SU-DHL-6 (cell line): ENCODE measurements at regions not wholly inside any gene's neighbourhood (a gene's known extent, or its start where the extent isn't known, plus 50 kb on each side); places are given as distances from the start of the nearest gene placed in this dataset.

ENCODE experiments used
- H2AFZ ChIP-seq: fragments of 200-600 bp; sonication (generic); 2 replicates; pipeline ENCODE4 v1.6.1; 2014; ENCODE audit warnings: low read depth, mild to moderate bottlenecking, moderate library complexity, mixed read lengths, antibody characterized with exemption, low read length; ENCODE audit not compliant: severe bottlenecking
- H3F3A ChIP-seq: fragments of 200-600 bp; shearing (Covaris generic); 2 replicates; pipeline ENCODE4 v1.6.0; 2016; ENCODE audit warnings: antibody characterized with exemption, mild to moderate bottlenecking; ENCODE audit not compliant: insufficient read depth
- H3K27ac ChIP-seq: fragments of 200-600 bp; sonication (generic); 2 replicates; pipeline ENCODE4 v1.5.1; 2016; ENCODE audit warnings: low read depth, mild to moderate bottlenecking, low read length, moderate library complexity, mixed read lengths
- H3K27me3 ChIP-seq: fragments of 200-600 bp; sonication (generic), shearing (Covaris generic); 2 replicates; pipeline ENCODE4 v1.6.0; 2014; ENCODE audit warnings: mild to moderate bottlenecking, low read length
- H3K36me3 ChIP-seq: fragments of 200-600 bp; sonication (generic); 2 replicates; pipeline ENCODE4 v1.6.1; 2014; ENCODE audit warnings: mild to moderate bottlenecking, low read length, mixed read lengths
- H3K4me2 ChIP-seq: fragments of 300-600, 200-600 bp; shearing (Covaris generic), sonication (generic); 2 replicates; pipeline ENCODE4 v1.6.0; 2014; ENCODE audit warnings: low read length, low read depth, mild to moderate bottlenecking; ENCODE audit not compliant: poor library complexity, severe bottlenecking
- H3K4me3 ChIP-seq: fragments of 200-600 bp; sonication (generic); 2 replicates; pipeline ENCODE4 v1.5.1; 2014; ENCODE audit warnings: antibody characterized with exemption, low read length, mild to moderate bottlenecking, mixed read lengths; ENCODE audit not compliant: insufficient read depth, poor library complexity, severe bottlenecking
- H3K79me2 ChIP-seq: fragments of 200-600 bp; sonication (generic); 2 replicates; pipeline ENCODE4 v1.6.1; 2014; ENCODE audit warnings: mild to moderate bottlenecking, low read length, moderate library complexity; ENCODE audit not compliant: insufficient read depth
- H3K9ac ChIP-seq: fragments of 200-600 bp; sonication (generic); 2 replicates; pipeline ENCODE4 v1.7.0; 2014; ENCODE audit warnings: mild to moderate bottlenecking, low read length
- H3K9me2 ChIP-seq: fragments of 200-600 bp; sonication (generic); replicated peaks from 2 replicates; pipeline ENCODE4 v1.6.1; 2014; ENCODE audit warnings: low read length; ENCODE audit not compliant: insufficient read depth
- H3K9me3 ChIP-seq: fragments of 200-600 bp; sonication (generic); 2 replicates; pipeline ENCODE4 v1.6.1; 2014; ENCODE audit warnings: low read length, mixed read lengths; ENCODE audit not compliant: insufficient read depth
- H4K20me1 ChIP-seq: fragments of 200-600 bp; sonication (generic); 2 replicates; pipeline ENCODE4 v1.6.1; 2014; ENCODE audit warnings: low read depth, mild to moderate bottlenecking, antibody characterized with exemption, low read length, moderate library complexity, mixed read lengths
- CTCF ChIP-seq: fragments of 200-600 bp; sonication (generic); IDR thresholded peaks from one replicate; pipeline ENCODE4 v1.5.1; 2017; ENCODE audit warnings: antibody characterized with exemption, mild to moderate bottlenecking, low read length, moderate library complexity; ENCODE audit not compliant: insufficient read depth, poor library complexity, severe bottlenecking
- EZH2phosphoT487 ChIP-seq: fragments of 200-600 bp; sonication (generic), shearing (Covaris generic); conservative IDR thresholded peaks from 2 replicates; pipeline ENCODE4 v1.6.1; 2018; ENCODE audit warnings: mild to moderate bottlenecking, antibody characterized with exemption, low read length, moderate library complexity, mixed read lengths

GRCh38 chr15:77702211-77702957, 69.7 kb upstream of the LINGO1 start:
- no peak overlapping the region for H3K4me2 ChIP-seq
- H2AFZ ChIP-seq: no peak overlapping the region
- H4K20me1 ChIP-seq: no peaks in the 10 kb centered on the region
- no peak overlapping the region for H3K4me3 ChIP-seq
- no peaks in the 10 kb centered on the region for H3K9me2 ChIP-seq
- no peak overlapping the region for H3K9ac ChIP-seq
- H3K9me3 ChIP-seq: peaks cover 7% of the 10 kb centered on the region; the same call in 1 of the 2 replicates
- H3K79me2 ChIP-seq: no peaks in the 10 kb centered on the region
- H3K36me3 ChIP-seq: no peaks in the 10 kb centered on the region
- no peak overlapping the region for H3K27ac ChIP-seq
- H3K27me3 ChIP-seq: no peaks in the 10 kb centered on the region
- TF ChIP-seq EZH2phosphoT487: no peak
- no peak for TF ChIP-seq CTCF
- no peaks in the 10 kb centered on the region for H3F3A ChIP-seq

DNA sequence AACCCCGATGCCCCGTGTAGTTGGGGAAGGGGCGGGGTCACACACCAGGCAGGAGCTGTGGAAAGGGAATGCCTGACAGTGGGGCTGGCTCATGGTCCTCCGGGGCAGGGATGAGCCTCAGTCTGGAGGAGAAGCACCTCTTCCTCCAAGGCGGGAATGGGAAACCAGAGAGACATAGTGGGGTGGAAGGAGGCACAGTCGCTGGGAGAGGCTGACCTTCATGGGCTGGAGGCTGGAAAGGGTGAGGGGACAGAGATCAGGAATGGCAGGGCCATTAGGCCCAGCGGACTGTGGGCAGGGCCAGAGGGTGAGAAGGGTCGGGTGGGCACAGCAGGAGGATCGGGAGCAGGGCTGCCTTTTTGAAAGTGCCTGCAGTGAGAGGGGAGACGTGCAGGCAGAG, 65.8 kb upstream of the LINGO1 start:
- Histone ChIP-seq H4K20me1 (no peaks in the 10 kb centered on the region), H3K4me2 (no peak overlapping the region), H3K9ac (no peak overlapping the region), H3K27ac (no peak overlapping the region), H3K4me3 (no peak overlapping the region), H3K9me3 (peaks cover 7% of the 10 kb centered on the region; the same call in 1 of the 2 replicates), H3K27me3 (no peaks in the 10 kb centered on the region), H3K79me2 (no peaks in the 10 kb centered on the region), H2AFZ (no peak overlapping the region), H3F3A (no peaks in the 10 kb centered on the region), H3K9me2 (no peaks in the 10 kb centered on the region), H3K36me3 (no peaks in the 10 kb centered on the region)
- TF ChIP-seq CTCF: no peak
- no peak for TF ChIP-seq EZH2phosphoT487

- H3K9me3 ChIP-seq: peaks cover 7% of the 10 kb centered on the region; the same call in 1 of the 2 replicates
- no peaks in the 10 kb centered on the region for H3K36me3 ChIP-seq
- H3K4me2 ChIP-seq: no peak overlapping the region
- no peaks in the 10 kb centered on the region for H3K79me2 ChIP-seq
- TF ChIP-seq CTCF (no peak), EZH2phosphoT487 (no peak)
- no peaks in the 10 kb centered on the region for H3K9me2 ChIP-seq
- no peaks in the 10 kb centered on the region for H3K27me3 ChIP-seq
- H3K9ac ChIP-seq: no peak overlapping the region
- no peaks in the 10 kb centered on the region for H3F3A ChIP-seq
- H2AFZ ChIP-seq: no peak overlapping the region
- H4K20me1 ChIP-seq: no peaks in the 10 kb centered on the region
- no peak overlapping the region for H3K27ac ChIP-seq
- no peak overlapping the region for H3K4me3 ChIP-seq
These were observed 65.2 kb upstream of the LINGO1 start for GRCh38 chr15:77697893-77698292.
